SH-SY5Y (cell line): ENCODE measurements at regions not wholly inside any gene's neighbourhood (a gene's known extent, or its start where the extent isn't known, plus 50 kb on each side); places are given as distances from the start of the nearest gene placed in this dataset.

Experiments used
- GATA2 ChIP-seq: IDR thresholded peaks from 2 replicates; pipeline ENCODE4 v1.6.1; 2011; ENCODE audit warnings: mild to moderate bottlenecking, low read depth, low read length
- GATA3 ChIP-seq: IDR thresholded peaks from 2 replicates; pipeline ENCODE4 v1.6.1; 2011; ENCODE audit warnings: low read depth, mild to moderate bottlenecking, low read length, moderate library complexity

DNA sequence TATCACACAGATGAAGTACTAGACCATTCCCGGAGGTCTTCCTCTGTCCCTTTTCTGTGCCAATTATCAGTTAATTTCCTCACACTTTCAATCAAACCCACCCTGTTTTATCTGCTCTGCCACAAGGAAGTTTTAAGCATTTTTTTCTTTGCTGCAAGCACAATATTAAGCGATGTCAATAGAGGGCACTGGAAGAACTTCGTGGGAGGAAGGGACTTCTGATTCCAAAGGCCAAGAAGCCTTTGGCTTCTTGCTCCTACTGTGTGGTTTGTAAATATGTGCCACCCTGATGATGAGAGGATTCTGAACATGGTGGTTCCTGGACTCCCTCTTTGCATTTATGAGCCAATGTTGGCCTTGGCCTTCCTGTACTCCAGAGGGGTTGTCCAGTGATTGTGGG is 1712.5 kb upstream of the C9orf72 start:
- TF ChIP-seq GATA2 (no peak), GATA3 (no peak)
